NAMALWA (cell line): ENCODE measurements at regions not wholly inside any gene's neighbourhood (a gene's known extent, or its start where the extent isn't known, plus 50 kb on each side); places are given as distances from the start of the nearest gene placed in this dataset.
A peak's percentile ranks its signal among the peaks of the same experiment; 100 is the strongest.

Experiments used
- DNase-seq: peaks from one replicate; pipeline ENCODE4 v3.0.0-alpha.2; 2015; ENCODE audit warnings: low spot score

GRCh38 chr13:47511647-47512046 is 489.4 kb downstream of the SUCLA2 start:
- DNase-seq: no peak

DNA sequence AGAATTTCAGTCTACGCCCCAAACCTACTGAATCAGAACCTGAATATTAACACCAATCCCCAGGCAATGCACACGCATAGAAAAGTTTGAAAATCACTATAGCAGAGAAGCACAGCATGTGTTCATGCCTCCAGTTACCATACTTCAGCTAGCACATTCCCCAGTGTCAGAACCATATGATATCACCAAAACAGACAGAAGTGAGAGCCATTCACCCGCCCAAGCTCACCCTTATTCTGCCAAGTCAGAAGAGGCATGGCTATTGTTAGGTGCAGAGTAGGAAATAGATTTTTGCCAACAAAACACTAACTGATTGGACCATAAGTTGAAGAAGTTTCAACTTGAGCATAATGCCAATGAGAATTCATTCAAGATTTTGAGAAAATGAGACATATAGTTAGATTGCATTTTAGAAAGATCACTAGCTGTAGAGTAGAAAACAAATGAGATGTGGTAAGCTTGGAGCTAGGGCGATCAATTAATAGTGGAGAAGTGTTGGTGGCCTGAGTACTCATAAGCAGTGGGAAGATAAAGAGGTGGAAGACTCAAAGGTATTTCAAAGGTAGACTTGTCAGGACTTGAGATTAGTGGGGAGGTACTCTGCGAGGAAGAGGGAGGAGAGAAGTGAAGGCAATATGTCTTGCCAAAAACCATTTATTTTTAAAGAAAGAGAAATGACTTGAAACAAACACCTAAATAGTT is 492.4 kb downstream of the SUCLA2 start:
- DNase-seq: no peak

- DNase-seq: no peak
Measured at GRCh38 chr13:47503475-47503874, 497.6 kb downstream of the SUCLA2 start.

GRCh38 chr13:47502166-47502565 is 498.9 kb downstream of the SUCLA2 start:
- DNase-seq: no peak

- no peak for DNase-seq
Measured at GRCh38 chr13:47499358-47500150, 501.5 kb downstream of the SUCLA2 start.

- no peak for DNase-seq
Measured at GRCh38 chr13:47484548-47484947, 516.5 kb downstream of the SUCLA2 start.

- no peak for DNase-seq
Measured at GRCh38 chr13:47481536-47481935, 519.5 kb downstream of the SUCLA2 start.

DNA sequence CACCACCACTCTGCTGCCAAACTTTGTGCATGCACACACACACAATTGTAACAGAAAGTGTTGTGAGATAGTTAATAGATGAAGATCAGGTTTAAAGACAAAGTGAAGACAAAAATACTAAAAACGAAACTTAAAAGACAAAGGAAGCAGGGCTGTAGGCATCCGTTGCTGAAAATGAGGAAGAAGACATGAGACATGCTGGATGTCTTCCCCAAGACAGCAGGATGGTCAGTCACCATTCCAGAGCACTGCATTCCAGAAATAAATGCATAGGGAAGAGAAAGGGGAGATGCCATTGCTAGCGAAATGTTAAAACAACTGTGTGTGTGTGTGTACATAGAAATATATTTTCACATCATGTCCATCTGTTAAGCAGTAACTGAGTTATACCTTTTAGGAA is 520.1 kb downstream of the SUCLA2 start:
- no peak for DNase-seq

DNA sequence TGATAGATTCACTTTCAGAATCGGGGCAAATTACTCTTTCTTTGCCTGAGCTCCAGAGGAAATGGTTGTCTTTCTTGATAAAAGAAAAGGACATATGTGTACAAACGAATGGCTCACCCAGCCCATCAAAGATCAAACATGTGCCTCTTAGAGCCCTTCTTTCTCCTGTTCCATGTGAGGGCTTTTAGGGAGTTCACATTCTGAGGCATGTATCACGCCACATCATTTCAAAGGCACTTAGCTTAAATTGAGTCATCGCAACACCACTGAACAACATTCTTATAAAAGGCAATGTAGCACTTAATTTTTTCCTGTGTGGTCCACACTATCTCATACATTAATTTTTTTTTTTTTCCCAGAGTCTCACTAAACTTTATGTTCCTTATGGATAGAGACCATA is 521.0 kb downstream of the SUCLA2 start:
- DNase-seq: no peak

DNA sequence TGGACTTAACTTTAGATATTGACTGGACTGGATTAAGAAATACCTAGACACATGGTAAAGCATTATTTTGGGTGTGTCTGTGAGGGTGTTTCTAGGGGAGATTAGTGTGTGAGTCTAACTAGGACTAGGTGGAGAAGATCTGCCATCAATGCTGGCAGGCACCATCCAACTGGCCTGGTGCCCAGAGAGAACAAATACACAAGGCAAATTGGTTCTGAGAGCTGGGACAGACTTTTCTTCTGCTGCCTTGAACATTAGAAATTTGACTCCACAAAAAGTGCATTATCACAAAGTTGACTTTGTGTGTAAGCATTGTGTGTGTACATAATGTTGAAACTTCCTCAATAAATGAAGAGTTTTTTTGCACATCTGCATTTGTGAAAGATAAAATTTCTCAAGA is 522.1 kb downstream of the SUCLA2 start:
- DNase-seq: no peak

- DNase-seq: no peak
Measured at GRCh38 chr13:47475441-47475948, 525.6 kb downstream of the SUCLA2 start.

GRCh38 chr13:47474839-47475238 is 526.2 kb downstream of the SUCLA2 start:
- no peak for DNase-seq

- no peak for DNase-seq
Measured at GRCh38 chr13:47474326-47474725, 526.7 kb downstream of the SUCLA2 start.

DNA sequence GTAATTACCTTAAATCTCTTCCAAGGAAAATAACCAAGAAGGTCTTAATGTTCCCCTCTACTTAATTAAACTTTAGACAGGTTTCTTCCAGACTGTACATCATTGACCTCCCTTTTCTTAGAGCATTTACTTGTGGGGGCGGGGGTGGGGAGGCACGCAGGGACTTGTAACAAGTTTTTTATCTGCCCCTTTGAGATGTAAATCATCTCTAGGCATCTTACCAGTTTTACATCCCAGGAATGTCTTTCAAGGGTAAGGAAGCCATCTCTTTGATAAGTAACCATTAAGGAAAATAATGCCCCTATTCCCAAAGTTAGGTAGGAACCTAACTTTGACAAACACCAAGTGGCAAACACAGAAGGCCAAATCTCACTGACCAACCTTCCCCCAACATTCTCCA is 528.6 kb downstream of the SUCLA2 start:
- DNase-seq: no peak

GRCh38 chr13:47463726-47464125 is 537.3 kb downstream of the SUCLA2 start:
- DNase-seq: no peak

DNA sequence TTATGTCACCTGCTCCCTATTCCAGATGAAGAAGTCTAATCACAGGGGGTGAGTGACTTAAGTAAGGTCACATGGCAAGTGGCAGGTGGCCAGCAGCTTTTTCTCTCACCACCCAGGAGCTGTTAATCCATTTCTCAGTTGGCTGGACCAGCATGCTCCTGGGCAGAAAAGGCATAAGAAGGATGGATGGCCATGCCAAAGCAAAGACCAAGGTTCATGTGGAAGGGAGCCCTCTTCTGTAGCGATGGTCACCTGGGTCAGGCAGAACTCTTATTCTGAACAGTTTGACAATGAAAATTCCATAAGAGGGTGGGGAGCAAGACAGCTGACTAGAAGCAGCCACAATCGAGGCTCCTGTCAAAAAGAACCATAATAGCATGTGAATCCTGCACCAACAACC is 538.1 kb downstream of the SUCLA2 start:
- DNase-seq: no peak

DNA sequence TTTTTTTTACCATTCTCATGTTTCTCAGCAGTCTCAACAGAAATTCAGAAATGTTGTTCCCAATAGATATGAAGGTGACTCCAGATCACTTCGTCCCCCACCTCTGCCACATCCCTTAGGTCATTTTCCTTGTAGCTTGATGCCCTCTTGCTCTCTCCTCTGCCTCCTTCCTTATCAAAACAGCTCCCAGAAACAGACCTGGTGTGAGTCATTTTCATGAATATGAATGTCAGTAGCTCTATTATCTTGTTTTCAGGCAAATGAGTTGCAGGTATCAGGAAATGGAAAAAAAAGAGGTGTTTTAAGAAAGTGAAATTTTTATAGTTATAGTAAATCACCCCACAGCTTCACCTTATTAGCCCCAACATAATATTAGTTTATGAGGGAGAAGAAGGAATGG is 539.3 kb downstream of the SUCLA2 start:
- no peak for DNase-seq

DNA sequence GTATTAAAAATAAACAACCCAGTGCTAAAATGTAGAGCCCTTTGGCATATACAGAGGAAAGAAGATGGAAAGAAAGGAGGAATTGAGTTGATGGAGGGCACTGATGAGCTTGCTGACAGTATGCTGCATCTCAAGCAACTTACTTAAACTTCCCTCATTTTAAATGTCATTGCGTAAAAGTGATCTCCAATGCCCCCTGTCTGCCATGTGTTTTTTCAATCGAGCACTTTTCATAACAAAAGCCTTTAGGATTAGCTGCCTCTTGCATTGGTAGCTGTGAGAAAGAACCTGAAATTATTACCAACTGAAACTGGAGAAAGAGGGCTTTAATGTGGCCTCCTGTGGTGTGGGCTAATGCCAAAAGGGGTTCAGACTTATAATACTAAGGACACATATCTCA is 541.6 kb downstream of the SUCLA2 start:
- peak; percentile 17 for DNase-seq

GRCh38 chr13:47457626-47458025 is 543.4 kb downstream of the SUCLA2 start:
- no peak for DNase-seq

- DNase-seq: no peak
Measured at GRCh38 chr13:47455626-47456025, 545.4 kb downstream of the SUCLA2 start.

DNA sequence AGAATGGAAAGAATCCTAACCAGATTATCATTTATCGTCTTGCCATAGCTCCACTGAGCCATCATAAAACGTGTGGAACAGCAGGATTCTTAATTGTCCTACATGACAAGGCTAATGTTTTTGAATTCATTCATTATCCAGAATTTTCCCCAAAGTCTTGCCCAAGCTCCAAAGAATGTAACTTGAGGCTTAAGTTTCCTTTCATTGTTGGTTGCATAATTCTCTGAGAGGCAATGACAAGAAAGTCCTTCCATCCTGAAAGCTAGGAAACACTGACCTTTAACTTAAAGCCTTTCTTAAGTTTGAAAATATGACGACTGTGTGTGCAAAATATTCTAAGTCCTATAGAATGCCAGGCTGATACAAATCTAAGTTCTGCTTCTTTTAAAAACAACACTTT is 546.1 kb downstream of the SUCLA2 start:
- no peak for DNase-seq

DNA sequence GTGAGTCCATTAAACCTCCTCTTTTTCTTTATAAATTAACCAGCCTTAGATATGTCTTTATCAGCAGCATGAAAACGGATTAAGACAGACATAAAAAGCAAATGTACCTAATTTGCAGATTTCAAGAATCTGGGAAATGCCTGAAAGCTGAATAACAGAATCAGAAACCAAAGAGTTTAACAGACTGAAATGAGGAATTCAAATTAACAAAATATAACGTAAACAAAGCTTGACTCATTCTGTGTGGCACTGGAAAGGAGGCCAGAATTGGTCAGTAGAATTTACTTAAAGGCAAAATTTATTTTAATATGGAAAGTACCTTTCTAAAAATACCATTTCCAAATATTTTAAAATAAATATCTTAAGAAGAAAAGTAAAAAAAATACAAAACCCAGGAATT is 540.6 kb upstream of the HTR2A start:
- no peak for DNase-seq

DNA sequence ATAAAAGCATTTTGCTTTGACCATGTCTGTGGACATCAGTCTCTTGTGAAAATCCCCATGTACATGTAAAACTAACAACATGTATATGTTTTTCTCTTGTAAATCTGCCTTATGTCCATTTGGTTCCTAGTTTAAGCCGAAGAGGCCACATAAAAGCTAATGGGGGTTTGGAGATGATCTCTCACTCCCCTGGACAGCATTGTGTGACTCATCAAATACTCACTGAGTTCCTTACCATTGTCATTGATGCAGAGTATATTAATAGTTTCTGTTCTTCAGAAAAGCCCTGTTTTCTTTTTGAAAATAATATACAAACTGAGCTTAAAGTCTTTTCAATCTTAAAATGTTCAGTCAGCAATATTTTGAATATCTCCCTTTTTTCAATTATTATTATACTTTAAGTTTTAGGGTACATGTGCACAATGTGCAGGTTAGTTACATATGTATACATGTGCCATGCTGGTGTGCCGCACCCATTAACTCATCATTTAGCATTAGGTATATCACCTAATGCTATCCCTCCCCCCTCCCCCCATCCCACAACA is 536.7 kb upstream of the HTR2A start:
- no peak for DNase-seq
